NCI-H2107 (cell line): ENCODE measurements at regions not wholly inside any gene's neighbourhood (a gene's known extent, or its start where the extent isn't known, plus 50 kb on each side); places are given as distances from the start of the nearest gene placed in this dataset.
"Not testable (repeated sequence)": the region's sequence is repeated elsewhere in the genome, so short reads cannot be mapped to it uniquely, and the experiment has no call there.

Experiments
- DNase-seq: peaks from one replicate; lab custom pipeline; 2025; lab: John Stamatoyannopoulos, UW

DNA sequence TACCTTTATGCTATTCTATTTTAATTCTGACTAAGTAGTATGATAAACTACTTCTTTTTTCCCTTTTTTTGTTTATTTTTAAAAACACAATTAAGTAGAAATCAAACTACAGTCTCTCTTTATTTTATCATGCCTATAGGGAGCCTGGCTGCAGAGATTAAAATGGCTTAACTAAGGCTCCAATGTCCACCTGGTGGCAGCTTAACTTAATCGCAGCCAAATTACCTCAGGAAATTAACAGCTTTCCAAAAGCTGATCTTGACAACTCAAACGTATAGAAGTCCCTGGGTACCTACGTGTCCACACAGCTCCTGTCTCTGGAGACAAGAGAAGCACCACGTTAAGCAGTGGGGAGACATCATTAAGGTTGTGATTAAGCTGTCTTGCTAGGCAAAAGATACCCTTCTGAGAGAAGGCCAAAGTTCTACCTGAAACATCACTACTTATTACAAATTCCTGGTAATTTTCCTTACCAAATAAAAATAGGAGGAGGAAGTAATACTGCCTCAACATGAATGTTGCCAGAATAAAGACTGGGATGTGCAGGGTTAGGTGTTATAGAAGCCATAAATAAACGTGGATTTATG is 63.2 kb upstream of the SNX19 start:
- no peak for DNase-seq

DNA sequence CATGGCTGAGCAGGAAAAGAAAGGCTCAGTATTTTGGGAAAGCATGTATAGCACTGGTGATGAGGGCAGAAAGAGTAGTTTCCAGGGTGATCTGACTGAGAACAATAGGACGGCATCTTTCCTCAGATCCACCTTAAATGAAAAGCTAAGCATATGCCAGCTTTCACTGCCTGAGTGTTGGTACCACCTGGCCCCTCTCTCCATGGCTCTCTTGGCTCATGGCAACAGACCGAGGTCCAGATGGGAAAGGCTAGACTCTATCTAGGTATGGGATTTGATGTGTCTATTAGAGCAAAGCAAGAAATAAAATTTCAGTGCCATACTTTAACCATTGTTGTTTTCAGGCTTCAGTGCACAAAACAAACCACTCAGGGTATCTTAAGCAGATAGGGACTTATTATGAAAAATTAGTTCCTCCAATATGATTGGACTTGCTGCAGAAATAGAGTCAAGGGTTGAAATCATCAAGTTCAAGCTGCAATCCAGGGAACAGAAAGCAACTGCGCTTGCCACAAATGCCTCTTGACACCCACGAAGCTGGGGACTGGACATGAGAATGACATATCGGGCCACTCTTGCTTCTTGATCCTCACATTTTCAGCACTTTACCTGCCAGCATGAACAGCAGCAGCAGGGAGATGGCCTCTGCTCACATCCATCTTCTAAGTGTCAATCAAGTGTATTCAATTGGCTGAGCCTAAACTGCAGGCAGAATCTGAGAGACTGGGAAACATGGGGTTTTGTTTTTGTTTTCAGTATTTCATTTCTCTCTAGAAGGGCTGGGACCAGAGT is 64.0 kb upstream of the SNX19 start:
- DNase-seq, result no peak

DNA sequence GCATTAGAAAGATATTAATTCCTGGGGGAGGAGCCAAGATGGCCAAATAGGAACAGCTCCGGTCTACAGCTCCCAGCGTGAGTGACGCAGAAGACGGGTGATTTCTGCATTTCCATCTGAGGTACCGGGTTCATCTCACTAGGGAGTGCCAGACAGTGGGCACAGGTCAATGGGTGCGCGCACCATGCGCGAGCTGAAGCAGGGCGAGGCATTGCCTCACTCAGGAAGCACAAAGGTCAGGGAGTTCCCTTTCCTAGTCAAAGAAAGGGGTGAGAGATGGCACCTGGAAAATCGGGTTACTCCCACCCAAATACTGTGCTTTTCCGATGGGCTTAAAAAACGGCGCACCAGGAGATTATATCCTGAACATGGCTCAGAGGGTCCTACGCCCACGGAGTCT is 68.0 kb upstream of the SNX19 start:
- DNase-seq, result not testable (repeated sequence)

DNA sequence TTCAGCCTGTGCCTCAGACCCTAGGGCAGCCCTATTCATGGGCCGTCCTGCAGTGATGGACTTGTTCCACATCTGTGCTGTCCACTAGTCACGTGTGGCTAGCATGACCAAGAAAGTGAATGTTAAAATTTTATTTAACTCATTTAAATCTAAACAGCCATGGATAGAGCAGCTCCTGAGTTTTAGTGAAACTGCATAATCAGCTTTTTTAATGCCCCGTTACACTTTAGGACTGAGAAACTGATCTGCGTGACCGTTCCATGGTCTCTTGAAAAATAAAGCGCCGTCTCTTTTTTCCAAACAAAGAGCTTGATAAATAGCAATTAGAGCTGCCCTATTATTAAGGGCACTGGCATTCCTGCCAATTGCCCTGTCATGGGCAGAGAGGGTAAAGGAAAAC is 76.5 kb upstream of the SNX19 start:
- DNase-seq, result no peak

DNA sequence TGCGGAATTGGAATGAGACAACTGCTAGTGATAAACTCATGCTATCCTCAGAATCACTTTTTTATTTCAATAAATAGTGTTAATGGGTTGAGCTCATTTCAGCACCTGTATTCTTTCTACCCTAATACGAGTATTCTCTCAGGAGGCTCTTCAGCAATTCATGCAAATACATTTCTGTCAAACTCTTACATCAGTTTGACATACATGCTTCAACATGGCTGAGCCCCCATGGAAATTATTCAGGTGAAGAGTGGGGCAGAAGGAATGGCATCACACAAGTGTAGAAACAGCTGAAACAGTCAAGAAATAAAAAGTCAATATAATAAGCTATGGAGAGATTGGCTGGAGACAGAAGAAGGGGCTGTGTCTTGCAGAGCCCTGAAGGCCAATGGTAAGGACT is 77.8 kb upstream of the SNX19 start:
- no peak for DNase-seq

DNA sequence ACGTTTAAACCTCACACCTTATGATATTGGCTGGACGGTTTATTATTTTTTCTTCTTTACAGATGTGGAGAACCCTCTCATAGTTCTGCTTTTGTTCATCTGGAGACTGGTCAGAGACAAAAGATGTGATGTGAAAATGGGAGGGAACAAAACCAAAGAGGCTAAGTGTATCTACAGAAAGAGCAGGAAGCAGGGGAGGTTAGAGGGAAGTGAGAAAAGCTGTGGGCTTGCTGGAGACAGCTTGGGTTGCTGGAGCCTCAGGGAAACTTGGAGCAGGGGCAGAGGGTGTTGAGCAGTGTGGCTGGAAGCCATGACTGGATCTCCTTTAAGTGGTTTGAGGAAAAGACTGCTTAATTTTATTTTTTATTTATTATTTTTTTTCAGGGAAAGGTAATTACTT is 79.0 kb upstream of the SNX19 start:
- no peak for DNase-seq

DNA sequence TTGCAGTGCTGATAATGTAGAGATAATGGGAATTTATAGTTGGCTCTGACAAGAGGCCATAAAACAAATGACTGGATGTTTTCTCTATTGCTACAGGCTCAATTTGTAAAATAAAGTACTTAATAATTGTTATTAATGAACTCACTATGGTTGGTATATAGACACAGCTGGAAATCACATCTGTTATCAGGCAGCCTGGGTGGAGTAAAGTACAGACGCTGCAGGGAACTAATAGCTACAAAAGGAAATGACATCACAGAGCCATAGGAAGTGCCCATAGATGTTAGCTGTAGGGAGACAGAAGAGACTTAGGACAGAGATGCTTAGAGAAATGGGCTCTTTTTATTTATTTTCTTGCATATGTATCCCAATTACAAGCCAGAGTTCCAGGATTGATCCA is 81.0 kb upstream of the SNX19 start:
- DNase-seq, result no peak

DNA sequence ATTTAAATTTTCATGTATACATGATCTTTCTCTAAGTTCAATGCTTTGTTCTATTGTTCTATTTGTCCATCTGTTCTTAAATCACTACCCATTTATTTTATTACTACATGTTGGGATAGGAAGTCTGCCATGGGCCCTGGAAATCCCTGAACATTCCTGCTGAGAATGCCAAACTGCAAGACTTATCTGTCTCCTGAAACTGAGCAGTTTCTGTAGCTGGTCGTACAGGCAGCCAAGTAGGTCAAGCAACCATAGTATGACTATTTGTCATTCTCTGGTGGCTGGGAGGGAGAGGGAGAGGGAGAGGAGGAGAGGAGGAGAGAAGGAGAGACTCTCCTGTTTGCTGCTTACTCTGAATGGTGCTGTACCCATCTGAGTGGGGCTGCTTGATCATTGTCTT is 82.8 kb upstream of the SNX19 start:
- DNase-seq, result no peak

DNA sequence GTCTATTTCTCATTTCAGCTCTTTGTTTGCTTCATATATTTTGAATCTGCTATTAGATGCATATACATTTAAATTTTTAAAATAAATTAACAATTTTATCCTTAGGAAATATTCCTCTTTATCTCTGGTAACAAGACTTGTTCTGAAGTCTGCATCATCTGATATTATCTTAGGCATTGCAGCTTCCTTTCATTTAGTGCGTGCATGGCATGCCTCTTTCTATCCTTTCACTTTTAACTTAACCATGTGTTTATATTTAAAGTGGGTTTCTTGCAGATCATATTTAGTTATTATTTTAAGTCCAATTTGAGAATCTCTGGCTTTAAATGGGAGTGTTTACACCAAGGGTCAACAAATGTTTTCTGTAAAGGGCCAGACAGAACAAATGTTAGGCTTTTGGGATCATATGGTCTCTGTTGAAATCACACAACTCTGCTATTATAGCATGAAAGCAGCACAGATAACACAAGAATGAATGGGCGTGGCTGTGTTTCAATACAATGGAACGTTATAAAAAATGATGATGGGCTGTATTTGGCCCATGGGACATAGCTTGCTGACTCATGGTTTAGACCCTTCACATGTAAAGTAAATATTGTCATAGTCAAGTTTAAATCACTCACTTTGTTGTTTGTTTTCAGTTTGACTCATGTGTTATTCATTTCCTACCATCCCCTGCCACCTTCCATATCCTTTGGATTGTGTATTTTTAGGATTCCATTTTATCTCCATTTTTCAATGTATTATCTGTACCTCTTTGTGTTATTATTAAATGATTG is 83.9 kb upstream of the SNX19 start:
- DNase-seq, result no peak

DNA sequence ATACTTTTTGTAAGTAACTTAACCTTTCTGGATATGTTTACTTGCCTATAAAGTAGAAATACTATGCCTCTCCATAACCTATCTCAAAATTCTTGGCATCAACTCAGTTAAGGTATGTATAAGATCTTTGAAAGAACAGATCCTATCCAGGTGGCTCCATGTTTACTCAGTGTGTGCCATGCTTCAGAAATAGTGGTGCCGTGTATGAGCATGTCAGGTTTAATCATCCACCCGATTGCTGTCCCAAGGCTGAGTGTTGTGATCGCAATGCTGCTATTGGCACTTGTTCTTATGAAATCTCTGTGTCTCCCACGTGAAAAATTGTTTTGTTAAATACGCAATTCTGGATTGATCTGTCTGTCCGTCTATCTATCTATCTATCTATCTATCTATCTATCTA is 85.9 kb upstream of the SNX19 start:
- no peak for DNase-seq

DNA sequence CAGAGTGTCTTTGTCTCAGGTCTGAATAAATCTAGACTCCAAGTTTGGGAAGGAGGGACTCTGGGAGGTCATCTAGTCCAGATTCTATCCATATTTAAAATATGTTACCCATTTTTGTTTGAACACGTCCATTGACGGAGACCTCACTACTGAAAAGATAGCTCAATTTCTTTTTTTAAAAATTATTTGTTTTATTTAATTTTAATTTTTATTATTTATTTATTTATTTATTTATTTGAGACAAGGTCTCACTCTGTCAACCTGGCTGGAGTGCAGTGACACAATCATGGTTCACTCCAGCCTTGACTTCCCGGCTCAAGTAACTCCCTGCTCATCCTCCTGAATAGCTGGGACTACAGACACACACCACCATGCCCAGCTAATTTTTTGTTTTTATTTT is 89.5 kb upstream of the SNX19 start:
- no peak for DNase-seq

DNA sequence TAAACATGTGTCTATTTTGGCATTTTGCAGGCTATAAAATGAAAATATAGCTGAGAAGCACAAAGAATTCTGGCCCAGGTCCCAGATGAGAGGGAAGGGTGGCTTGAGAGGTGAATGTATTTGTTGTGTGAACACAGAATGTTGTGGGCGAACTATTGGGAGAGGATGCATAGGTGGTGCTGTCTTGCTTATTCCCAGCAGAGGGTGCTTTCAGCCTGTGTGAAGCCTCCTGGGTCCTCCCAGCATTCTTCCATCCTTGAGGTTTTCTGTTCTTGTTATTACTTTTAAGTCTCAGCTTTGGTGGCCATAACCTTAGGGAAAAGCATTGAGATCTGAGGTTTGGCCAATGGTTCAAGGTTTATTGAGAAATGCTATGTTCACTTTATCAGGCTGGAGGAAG is 108.7 kb upstream of the SNX19 start:
- DNase-seq, result no peak

DNA sequence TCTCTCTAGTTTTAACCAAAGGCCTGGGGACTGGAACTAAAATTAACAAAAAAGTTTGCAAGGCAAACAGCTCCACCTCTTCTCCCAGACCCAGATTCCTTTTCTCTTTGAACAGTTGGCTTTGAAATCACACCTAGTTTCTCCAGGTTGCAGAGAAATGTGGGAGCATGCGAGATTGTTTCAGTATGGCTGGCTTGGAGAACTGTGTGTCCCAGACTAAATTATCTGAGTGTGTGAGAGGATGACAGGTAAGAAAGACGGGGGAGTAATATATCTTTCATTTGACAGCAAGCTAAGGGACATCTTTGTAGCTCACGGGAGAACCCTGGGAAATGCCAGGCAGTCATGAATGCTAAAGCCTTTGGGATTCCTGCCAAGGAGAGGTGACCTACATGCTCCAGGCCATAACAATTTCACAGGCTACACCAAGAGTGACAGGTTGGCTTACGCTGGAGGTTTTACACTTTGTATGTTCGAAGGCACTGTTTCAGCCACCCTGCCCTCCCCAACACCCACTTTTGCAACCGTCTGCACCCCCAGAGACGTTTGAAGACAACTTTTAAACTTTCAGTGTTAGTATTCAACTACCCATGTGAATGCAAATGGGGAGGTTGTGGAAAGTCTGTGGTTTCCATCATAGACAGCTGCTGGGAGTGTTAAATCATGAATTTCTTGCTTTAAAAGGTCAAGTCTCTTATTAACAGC is 109.3 kb upstream of the SNX19 start:
- no peak for DNase-seq

DNA sequence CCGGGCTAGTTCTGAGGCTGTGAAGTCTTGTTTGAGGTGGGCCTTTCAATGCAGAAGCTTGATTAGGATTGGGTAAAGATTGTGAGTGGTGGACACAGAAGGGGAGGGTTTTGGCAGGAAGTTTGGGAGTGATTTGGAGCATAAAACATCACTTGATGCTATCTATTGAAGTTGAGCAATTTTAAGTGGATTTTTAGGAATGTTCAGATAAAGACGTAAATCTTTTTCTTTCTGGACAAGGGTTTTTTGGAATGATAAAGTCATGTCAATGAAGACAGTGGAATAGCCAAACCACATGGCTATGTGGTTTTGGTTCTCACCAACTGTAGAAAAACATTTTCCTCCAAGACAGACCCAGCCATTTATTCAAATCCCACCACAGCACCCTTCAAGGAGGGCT is 111.2 kb upstream of the SNX19 start:
- DNase-seq, result no peak

DNA sequence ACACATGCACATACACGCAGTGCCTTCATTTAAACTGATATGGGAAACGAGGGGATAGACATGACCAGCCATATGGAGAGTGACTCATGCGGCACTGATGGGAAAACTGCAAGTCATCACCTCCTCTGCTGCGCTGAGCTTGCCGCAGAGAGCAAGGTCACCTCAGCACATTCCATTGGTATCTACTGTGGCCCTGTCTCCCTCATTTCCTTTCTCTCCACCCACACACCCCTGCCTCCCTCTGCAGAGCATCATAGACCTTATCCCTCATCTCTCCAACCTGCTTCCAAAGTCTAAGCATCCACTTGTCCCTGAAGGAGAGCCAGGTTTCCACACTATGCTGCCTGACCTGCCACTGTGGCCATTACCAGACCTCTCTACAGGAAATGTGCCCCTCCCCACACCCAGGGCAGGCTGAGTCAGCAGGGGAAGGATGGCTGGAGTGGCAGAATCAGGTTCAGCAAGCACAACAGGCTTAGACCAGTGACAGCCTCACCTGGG is 116.9 kb upstream of the SNX19 start:
- DNase-seq, result no peak

DNA sequence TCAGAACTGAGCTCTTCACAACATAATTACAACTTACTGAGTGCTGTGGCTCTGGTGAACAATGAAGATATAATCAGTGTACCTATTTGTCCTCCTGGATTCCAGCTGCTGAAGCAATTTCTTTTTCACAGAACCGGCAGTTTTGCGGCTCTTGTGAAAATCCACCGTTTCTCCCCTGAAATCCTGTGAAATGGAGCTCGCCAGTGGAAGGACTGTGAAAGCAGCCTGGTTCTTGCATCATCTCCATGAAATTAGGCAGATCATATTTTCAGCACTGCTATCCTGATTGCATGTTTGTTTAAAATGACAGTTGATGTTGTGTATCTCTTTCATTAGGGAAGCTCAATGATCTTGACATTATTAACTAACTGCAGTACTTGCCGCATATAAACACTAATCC is 120.2 kb upstream of the SNX19 start:
- no peak for DNase-seq

DNA sequence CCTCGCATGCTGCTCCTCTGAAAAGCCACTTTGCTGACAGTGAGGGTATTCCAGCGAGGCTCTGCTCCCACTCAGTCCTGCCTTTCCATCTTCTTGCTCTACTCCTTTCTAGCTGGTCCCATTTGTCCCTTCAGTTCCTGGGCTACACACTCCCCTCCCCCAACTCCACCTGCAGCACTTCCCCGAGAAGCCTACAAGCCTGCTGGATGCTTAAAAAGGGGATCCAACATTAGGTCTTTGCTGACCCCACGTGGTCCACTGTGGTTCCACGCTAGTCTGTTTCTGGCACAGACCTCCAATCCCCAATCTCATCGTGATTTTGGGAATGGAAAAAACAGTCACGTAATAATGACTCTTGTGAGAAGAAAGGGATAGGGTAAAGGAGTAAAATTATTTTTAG is 121.6 kb upstream of the SNX19 start:
- DNase-seq, result no peak

DNA sequence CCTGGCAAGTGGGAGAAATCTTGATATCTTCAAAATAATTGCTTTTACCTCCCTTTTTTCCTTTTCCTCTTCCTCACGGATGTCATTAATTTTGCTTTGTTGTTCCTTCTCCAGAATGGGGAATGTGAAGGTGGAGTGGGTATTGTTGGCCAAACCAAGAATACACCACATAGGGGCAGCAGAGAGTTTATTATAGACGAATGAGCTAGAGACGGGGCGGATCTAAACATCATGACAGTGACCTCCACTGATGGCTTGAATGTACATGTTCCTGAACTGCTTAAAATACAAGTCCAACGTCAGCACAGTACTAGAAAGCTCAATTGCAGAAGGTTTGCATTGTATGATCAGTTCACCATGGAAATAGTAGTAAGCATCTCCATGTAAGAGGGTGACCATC is 122.3 kb upstream of the SNX19 start:
- no peak for DNase-seq

DNA sequence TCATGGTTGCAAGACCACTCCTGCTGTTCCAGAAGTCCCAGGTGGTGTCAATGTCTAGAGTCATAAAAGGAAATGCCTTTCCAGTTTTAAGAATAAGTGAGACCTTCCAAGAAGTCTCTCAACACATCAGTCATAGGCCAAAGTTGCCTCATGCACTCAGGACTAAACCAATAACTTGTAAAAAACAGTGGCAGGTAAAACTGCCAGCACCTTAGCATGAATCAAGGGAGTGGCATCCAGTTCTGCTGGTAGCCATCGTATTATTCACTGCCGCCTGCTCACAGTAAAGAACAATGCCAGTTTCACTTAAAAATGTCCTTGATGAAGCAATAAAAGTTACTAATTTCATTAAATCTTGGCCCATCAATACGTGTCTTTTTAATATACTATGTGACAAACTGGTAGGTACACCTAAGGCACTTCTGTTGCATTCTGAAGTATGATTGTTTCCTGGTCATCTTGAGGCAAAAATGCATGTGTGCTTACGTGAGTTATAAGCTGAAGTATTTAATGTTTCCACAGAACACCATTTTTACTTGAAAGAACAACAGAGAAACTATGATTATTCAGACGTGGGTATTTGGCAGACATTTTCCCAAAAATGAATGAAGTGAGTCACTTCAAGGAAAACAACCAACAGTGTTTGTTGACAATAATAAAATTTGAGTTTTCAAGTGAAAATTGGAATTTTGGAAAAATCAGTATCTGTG is 125.2 kb upstream of the SNX19 start:
- DNase-seq, result no peak

DNA sequence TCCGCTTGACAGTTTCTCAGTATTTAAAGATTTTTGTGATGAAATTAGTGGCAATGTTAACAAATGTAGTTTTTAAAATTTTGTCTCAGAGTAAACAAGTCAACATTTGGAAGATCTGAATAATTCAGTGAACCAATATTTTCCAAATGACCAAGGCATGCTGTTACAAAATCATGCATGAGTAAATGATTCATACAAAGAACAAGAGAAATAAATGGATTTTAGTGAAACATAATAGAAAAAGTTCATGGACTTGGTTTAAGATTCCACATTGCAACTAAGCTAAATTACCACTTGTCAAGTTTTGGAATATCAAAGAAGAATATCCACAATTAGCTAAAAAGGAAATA is 125.7 kb upstream of the SNX19 start:
- no peak for DNase-seq

DNA sequence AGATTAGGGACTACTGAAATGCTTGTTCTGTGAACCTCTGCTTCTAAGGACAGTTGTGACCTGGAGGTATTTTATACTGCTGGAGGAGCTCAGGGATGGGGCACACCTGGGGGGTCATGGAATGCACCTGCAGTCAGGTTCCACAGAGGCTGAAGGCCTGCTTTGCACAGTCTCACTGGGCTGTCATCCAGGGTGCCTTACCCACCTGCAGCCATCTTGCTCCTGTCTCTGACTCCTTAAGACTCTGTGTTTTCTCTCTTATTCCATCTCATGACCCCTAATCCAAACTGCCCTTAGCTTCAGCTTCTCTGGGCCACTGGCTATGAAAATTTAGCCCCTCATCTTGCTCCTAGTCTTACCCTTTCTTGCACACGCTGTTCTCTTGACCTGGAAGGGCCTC is 127.0 kb upstream of the SNX19 start:
- no peak for DNase-seq

DNA sequence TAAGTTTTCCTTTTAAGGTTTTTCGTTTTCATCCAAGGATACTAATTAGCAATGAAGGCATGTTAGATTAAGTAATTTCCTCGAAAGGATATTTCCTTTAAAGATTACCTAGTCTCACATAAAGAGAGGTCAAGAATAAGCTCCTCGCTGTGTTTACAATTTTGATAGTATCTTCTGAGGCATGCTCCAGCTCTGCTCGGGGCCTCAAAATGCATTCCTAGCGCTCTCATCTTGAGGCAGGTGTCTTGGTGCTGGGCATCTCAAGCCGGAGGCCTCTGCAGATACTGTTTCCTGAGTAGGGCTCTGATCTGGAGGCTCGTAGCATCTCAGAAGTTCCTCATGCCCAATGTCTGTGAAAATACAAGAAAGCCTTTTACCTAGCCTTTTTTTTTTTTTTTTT is 128.6 kb upstream of the SNX19 start:
- DNase-seq, result no peak
